ENCODE measurements at regions not wholly inside any gene's neighbourhood (a gene's known extent, or its start where the extent isn't known, plus 50 kb on each side); places are given as distances from the start of the nearest gene placed in this dataset.

DNA sequence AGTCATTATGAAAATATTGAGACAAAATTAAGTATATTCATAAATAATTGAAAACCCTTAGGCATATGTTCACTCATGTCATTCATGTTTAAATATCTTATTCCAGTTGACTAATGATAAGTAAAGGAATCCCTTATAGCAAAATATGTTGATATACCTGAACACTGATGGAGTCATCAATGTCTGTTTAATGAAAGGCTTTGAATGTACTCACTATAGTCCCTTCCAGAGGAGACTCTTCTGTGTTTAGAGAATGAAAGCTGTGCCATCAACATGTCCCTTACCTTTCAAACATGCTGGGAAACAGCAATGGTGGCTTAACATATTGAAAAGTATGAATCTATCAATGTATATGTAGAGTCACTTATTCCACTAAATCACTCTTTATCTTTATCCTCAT is 242.9 kb downstream of the KCNJ3 start:
- H2AFZ ChIP-seq (ENCODE audit: low read depth, low read length) = no peak overlapping the region
- POLR2A ChIA-PET = no interaction called here
- no peak overlapping the region for H3K27ac ChIP-seq (ENCODE audit: insufficient read depth, low read depth, low read length)
- no peaks in the 10 kb centered on the region for H3K27me3 ChIP-seq (ENCODE audit: control insufficient read depth in 2 of 2, insufficient read depth in 2 of 2, low read length in 2 of 2)
- no TSS peak for BruUV-seq (replicated peaks)
- H4K20me1 ChIP-seq (replicated peaks; ENCODE audit: control insufficient read depth, extremely low read depth, insufficient read depth, low read length) = no peaks in the 10 kb centered on the region
- no peaks in the 10 kb centered on the region for H3K9me1 ChIP-seq (replicated peaks; ENCODE audit: control insufficient read depth, extremely low read depth, insufficient read depth, low read length)
- FAIRE-seq (no peak), DNase-seq (ENCODE audit: low read depth, low spot score) (no peak)
- no peaks in the 10 kb centered on the region for H3K36me3 ChIP-seq (ENCODE audit: control insufficient read depth in 2 of 2, extremely low read depth in 1 of 2, insufficient read depth in 2 of 2, low read length in 2 of 2)
- no peaks in the 10 kb centered on the region for H3K9me3 ChIP-seq (replicated peaks; ENCODE audit: control insufficient read depth, insufficient read depth, low read length)
- H3K4me2 ChIP-seq (ENCODE audit: insufficient read depth, low read length) = no peak overlapping the region
- no peaks in the 10 kb centered on the region for H3K4me1 ChIP-seq (ENCODE audit: control insufficient read depth, extremely low read depth, insufficient read depth, low read length)
- CTCF ChIA-PET = no interaction called here
- dilution Hi-C loops (cut with MboI; ENCODE audit: extremely low pct_ligation_motif_present, low sequenced_read_pairs) = no loop called here
- intact Hi-C loops (cut with micrococcal nuclease) = no loop called here
- no peaks in the 10 kb centered on the region for H3K79me2 ChIP-seq (ENCODE audit: control insufficient read depth, insufficient read depth, low read length)
- H3K4me3 ChIP-seq (replicated peaks in 1 of 3; ENCODE audit: insufficient read depth in 1 of 3, low read depth in 1 of 3, low read length in 3 of 3) = no peak overlapping the region
- no peak for TF ChIP-seq FOS (IDR thresholded peaks at IDR 0.05; ENCODE audit: borderline replicate concordance, insufficient read depth, low read length)
- H3K9ac ChIP-seq (replicated peaks; ENCODE audit: extremely low read depth, insufficient read depth, low read length) = no peak overlapping the region

DNA sequence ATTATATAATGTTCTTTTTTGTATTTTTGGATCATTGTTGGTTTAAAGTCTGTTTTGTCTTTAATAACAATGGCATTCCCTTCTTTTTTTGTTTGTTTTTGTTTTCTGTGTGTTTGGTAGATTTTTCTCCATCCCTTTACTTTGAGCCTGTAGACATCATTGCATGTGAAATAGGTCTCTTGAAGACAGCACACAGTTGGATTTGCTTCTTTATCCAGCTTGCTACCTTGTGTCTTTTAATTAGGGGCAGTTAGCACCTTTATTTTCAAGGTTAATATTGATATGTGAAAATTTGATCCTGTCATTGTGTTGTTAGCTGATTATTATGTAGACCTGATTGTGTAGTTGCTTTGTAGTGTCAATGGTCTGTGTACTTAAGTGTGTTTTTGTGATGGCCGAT is 235.7 kb downstream of the KCNJ3 start:
- Histone ChIP-seq H3K4me3 (replicated peaks in 1 of 3; ENCODE audit: insufficient read depth in 1 of 3, low read depth in 1 of 3, low read length in 3 of 3) (no peak overlapping the region), H2AFZ (ENCODE audit: low read depth, low read length) (no peak overlapping the region), H4K20me1 (replicated peaks; ENCODE audit: control insufficient read depth, extremely low read depth, insufficient read depth, low read length) (no peaks in the 10 kb centered on the region), H3K36me3 (ENCODE audit: control insufficient read depth in 2 of 2, extremely low read depth in 1 of 2, insufficient read depth in 2 of 2, low read length in 2 of 2) (no peaks in the 10 kb centered on the region), H3K27ac (ENCODE audit: insufficient read depth, low read depth, low read length) (no peak overlapping the region), H3K9me3 (replicated peaks; ENCODE audit: control insufficient read depth, insufficient read depth, low read length) (no peaks in the 10 kb centered on the region), H3K9ac (replicated peaks; ENCODE audit: extremely low read depth, insufficient read depth, low read length) (no peak overlapping the region), H3K79me2 (ENCODE audit: control insufficient read depth, insufficient read depth, low read length) (no peaks in the 10 kb centered on the region), H3K27me3 (ENCODE audit: control insufficient read depth in 2 of 2, insufficient read depth in 2 of 2, low read length in 2 of 2) (no peaks in the 10 kb centered on the region), H3K9me1 (replicated peaks; ENCODE audit: control insufficient read depth, extremely low read depth, insufficient read depth, low read length) (no peaks in the 10 kb centered on the region), H3K4me2 (ENCODE audit: insufficient read depth, low read length) (no peak overlapping the region), H3K4me1 (ENCODE audit: control insufficient read depth, extremely low read depth, insufficient read depth, low read length) (no peaks in the 10 kb centered on the region)
- FAIRE-seq = no peak
- CTCF ChIA-PET = no interaction called here
- intact Hi-C loops (cut with micrococcal nuclease) (no loop called here), dilution Hi-C loops (cut with MboI; ENCODE audit: extremely low pct_ligation_motif_present, low sequenced_read_pairs) (no loop called here)
- DNase-seq (ENCODE audit: low read depth, low spot score) = no peak
- no TSS peak for BruUV-seq (replicated peaks)
- no peak for TF ChIP-seq EZH2 (IDR thresholded peaks at IDR 0.05; ENCODE audit: borderline replicate concordance, low read depth, low read length, severe bottlenecking)
- TF ChIP-seq GATA2 (IDR thresholded peaks at IDR 0.05; ENCODE audit: insufficient read depth, insufficient read length, low read depth, low read length) = no peak
- no peak for TF ChIP-seq POLR2A (IDR thresholded peaks at IDR 0.05; ENCODE audit: low read depth, low read length)
- TF ChIP-seq MYC (IDR thresholded peaks at IDR 0.05; ENCODE audit: low read depth, low read length) = no peak
- no peak for TF ChIP-seq MAX (IDR thresholded peaks at IDR 0.05; ENCODE audit: insufficient read depth, insufficient read length)
- TF ChIP-seq JUN (IDR thresholded peaks at IDR 0.05; ENCODE audit: borderline replicate concordance, insufficient read depth, insufficient read length, low read depth) = no peak
- no peak for TF ChIP-seq FOS (IDR thresholded peaks at IDR 0.05; ENCODE audit: borderline replicate concordance, insufficient read depth, low read length)
- TF ChIP-seq, protein P1, sequence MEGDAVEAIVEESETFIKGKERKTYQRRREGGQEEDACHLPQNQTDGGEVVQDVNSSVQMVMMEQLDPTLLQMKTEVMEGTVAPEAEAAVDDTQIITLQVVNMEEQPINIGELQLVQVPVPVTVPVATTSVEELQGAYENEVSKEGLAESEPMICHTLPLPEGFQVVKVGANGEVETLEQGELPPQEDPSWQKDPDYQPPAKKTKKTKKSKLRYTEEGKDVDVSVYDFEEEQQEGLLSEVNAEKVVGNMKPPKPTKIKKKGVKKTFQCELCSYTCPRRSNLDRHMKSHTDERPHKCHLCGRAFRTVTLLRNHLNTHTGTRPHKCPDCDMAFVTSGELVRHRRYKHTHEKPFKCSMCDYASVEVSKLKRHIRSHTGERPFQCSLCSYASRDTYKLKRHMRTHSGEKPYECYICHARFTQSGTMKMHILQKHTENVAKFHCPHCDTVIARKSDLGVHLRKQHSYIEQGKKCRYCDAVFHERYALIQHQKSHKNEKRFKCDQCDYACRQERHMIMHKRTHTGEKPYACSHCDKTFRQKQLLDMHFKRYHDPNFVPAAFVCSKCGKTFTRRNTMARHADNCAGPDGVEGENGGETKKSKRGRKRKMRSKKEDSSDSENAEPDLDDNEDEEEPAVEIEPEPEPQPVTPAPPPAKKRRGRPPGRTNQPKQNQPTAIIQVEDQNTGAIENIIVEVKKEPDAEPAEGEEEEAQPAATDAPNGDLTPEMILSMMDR (IDR thresholded peaks at IDR 0.05; ENCODE audit: extremely low read depth in 1 of 2, insufficient read depth in 1 of 2, low read depth in 1 of 2, low read length in 2 of 2) = no peak
- no peak for TF ChIP-seq POLR2AphosphoS5 (IDR thresholded peaks at IDR 0.05; ENCODE audit: insufficient read depth, low read depth, low read length)
- POLR2A ChIA-PET = no interaction called here
